ENCODE measurements at regions not wholly inside any gene's neighbourhood (a gene's known extent, or its start where the extent isn't known, plus 50 kb on each side); places are given as distances from the start of the nearest gene placed in this dataset.
A peak's percentile ranks its signal among the peaks of the same experiment; 100 is the strongest.
"Not testable (repeated sequence)": the region's sequence is repeated elsewhere in the genome, so short reads cannot be mapped to it uniquely, and the experiment has no call there.

DNA sequence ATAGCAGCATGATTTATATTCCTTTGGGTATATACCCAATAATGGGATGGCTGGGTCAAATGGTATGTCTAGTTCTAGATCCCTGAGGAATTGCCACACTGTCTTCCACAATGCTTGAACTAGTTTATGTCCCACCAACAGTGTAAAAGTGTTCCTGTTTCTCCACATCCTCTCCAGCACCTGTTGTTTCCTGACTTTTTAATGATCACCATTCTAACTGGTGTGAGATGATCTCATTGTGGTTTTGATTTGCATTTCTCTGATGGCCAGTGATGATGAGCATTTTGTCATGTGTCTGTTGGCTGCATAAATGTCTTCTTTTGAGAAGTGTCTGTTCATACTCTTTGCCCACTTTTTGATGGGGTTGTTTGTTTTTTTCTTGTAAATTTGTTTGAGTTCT lies 54.0 kb upstream of the GPR89A start:
- not testable (repeated sequence) for DNase-seq; H3K36me3 Mint-ChIP-seq (ENCODE audit: low read depth); H3K4me1 Mint-ChIP-seq (ENCODE audit: low read depth); H3K27ac Mint-ChIP-seq; H3K4me3 Mint-ChIP-seq
- Mint-ChIP-seq H3K27me3 (ENCODE audit: insufficient read depth) (peaks cover 31% of the 10 kb centered on the region), H3K9me3 (peaks cover 21% of the 10 kb centered on the region)

DNA sequence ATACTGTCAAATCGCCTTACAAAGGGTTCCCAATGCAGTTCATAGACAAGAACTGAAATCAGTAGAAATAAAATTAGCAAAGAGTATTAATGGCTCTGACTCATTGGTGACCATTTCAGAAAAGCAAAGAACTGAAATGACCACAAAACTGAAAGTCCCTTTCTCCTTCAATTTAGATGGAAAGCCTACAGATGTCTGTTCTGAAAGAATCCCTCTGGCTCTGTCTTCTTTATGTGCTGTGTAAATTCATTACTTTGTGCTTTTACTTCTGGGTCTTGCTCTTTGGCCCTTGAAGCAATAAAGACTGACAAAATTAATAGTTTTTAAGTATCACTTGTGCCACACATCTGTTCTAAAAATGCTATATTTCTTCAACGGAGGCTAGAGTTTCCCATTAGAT lies 62.7 kb upstream of the GPR89A start:
- no peak for DNase-seq
- Mint-ChIP-seq H3K36me3 (ENCODE audit: low read depth) (no peaks in the 10 kb centered on the region), H3K9me3 (no peaks in the 10 kb centered on the region), H3K4me1 (ENCODE audit: low read depth) (peaks cover 33% of the 10 kb centered on the region), H3K27ac (no peak overlapping the region), H3K4me3 (no peak overlapping the region), H3K27me3 (ENCODE audit: insufficient read depth) (no peaks in the 10 kb centered on the region)
- TF ChIP-seq, protein P1, sequence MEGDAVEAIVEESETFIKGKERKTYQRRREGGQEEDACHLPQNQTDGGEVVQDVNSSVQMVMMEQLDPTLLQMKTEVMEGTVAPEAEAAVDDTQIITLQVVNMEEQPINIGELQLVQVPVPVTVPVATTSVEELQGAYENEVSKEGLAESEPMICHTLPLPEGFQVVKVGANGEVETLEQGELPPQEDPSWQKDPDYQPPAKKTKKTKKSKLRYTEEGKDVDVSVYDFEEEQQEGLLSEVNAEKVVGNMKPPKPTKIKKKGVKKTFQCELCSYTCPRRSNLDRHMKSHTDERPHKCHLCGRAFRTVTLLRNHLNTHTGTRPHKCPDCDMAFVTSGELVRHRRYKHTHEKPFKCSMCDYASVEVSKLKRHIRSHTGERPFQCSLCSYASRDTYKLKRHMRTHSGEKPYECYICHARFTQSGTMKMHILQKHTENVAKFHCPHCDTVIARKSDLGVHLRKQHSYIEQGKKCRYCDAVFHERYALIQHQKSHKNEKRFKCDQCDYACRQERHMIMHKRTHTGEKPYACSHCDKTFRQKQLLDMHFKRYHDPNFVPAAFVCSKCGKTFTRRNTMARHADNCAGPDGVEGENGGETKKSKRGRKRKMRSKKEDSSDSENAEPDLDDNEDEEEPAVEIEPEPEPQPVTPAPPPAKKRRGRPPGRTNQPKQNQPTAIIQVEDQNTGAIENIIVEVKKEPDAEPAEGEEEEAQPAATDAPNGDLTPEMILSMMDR (IDR thresholded peaks at IDR 0.05): no peak

DNA sequence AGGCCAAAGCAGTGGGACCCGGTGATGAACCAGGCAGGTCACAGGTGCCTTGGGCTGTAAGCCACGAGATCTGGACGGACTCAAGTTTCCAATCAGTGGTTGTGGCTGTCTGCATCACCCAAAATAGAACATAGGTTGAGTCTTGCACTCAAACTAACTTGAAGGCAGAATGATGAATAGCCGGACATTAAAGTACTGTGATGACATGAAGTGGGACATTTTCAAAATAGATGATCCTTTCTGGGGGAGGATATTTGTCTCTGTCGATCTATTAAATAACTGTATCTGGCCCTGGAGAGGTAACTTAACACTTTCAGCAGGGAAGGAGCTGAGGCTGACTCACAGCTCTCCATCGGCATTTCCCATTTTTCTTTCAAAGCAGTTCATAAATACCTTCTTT lies 66.1 kb upstream of the GPR89A start:
- peak; percentile 25 for DNase-seq
- H3K4me3 Mint-ChIP-seq: peak overlapping the region; percentile 79
- H3K36me3 Mint-ChIP-seq (ENCODE audit: low read depth); H3K9me3 Mint-ChIP-seq; H3K27me3 Mint-ChIP-seq (ENCODE audit: insufficient read depth): not testable (repeated sequence)
- peak overlapping the region; percentile 95 for H3K27ac Mint-ChIP-seq
- H3K4me1 Mint-ChIP-seq (ENCODE audit: low read depth): peaks cover 67% of the 10 kb centered on the region

DNA sequence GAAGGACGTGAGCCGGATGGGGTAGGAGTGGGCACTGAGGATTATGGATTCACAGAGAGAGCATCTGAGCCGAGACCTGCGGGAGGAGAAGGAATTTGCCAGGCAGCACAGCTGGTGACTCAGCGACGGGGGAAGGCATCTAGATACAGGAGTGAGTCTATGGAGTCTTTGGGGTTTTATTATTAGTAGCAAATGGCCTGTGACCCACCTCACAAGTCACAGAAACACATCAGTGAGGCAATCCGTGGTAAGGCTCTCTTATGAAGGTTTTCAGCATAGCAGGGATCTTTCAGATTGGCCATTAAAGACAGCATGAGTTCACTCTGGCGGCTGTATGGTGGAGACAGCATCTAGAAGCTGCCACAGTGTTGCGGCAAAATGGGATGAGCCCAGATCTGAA lies 66.5 kb upstream of the GPR89A start:
- not testable (repeated sequence) for H3K36me3 Mint-ChIP-seq (ENCODE audit: low read depth); H3K9me3 Mint-ChIP-seq; H3K27me3 Mint-ChIP-seq (ENCODE audit: insufficient read depth)
- Mint-ChIP-seq H3K27ac (peak overlapping the region; percentile 95), H3K4me1 (ENCODE audit: low read depth) (peaks cover 71% of the 10 kb centered on the region), H3K4me3 (peak overlapping the region; percentile 79)
- DNase-seq: peak; percentile 85

DNA sequence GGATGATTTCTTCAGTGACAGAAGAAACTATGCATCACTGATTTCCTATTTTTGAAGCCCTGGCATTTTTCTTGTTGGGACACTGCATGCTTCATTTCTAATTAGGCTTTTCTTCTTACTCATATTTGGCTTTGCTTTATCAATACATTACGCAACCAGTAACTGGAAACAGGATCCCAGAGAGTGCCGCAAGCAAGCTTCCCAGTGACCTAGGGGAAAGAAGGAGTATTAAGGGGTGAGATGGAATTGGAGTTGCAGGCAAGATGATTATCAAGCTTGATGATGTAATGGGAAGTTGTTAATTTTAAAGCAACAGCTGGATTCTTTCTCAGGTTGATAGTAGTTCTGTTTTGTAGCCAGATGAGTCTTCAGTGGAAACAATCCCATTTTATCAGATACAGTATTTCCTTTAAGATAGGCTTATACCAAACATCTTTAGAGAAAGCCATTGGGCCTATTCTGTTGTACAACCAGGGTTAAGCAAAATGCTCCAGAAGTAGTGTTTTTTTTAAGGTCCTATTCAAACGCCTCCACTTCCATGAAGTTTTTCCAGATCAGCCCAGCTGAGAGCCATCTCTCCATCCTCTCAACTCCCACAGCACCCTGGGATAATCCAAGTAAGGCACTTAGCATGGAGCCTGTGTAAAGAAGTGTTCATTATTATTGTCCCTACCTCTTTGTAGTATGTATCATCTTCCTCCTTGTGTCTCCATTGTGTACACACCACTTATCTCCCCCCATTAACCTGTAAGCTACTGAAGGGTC lies 69.5 kb upstream of the GPR89A start:
- Mint-ChIP-seq H3K4me3 (peak overlapping the region; percentile 50), H3K4me1 (ENCODE audit: low read depth) (peaks cover 70% of the 10 kb centered on the region), H3K27ac (peak overlapping the region; percentile 29)
- DNase-seq: peak; percentile 13
- H3K9me3 Mint-ChIP-seq; H3K36me3 Mint-ChIP-seq (ENCODE audit: low read depth); H3K27me3 Mint-ChIP-seq (ENCODE audit: insufficient read depth): not testable (repeated sequence)

DNA sequence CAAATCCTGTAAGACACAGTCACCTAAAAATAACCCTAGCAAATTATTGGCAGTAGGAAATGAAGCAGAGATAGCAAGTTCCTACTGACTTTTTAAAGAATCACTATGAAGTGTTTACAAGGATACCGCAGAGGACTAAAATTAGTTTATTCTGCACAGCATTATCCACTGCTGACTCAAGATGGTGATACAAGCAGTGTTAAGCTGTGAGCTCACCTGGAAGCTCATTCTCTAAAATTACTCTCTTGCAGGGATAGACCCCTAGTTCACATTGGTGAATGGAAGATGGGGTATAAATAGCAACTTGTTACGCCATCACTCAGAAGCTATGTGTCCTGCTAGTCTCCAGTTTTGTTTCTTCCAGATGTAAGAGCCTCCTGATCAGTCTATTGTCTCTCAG lies 70.8 kb upstream of the GPR89A start:
- H3K27ac Mint-ChIP-seq: peak overlapping the region; percentile 29; the same call in 1 of the 2 replicates
- not testable (repeated sequence) for H3K36me3 Mint-ChIP-seq (ENCODE audit: low read depth)

DNA sequence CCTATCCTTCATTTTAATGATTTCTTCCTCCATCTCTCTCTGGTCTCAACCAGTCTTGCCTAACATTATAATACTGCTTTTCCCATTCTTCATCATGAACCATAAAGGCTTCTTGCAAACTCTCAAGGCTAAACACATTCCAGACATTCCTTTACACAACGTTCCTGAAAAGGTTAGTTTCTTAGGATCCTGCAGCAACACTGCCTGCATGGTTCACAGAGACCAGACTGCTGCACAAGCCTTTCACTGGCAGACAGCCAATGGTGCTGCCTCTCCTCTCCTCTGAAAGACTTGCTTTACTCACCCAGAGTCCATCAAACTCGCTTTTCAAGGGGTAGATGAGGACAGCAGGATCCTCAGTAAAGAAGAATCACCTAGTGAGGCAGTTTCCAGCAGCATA lies 72.3 kb upstream of the GPR89A start:
- H3K36me3 Mint-ChIP-seq (ENCODE audit: low read depth); H3K27me3 Mint-ChIP-seq (ENCODE audit: insufficient read depth); H3K27ac Mint-ChIP-seq; H3K9me3 Mint-ChIP-seq: not testable (repeated sequence)
- peak; percentile 50 for DNase-seq
- H3K4me1 Mint-ChIP-seq (ENCODE audit: low read depth): peaks cover 52% of the 10 kb centered on the region
- H3K4me3 Mint-ChIP-seq: peak overlapping the region; percentile 61

More for the DNA sequence above, 70.8 kb upstream of the GPR89A start:
- H3K4me1 Mint-ChIP-seq (ENCODE audit: low read depth): peaks cover 62% of the 10 kb centered on the region
- DNase-seq: peak; percentile 62
- H3K4me3 Mint-ChIP-seq; H3K9me3 Mint-ChIP-seq; H3K27me3 Mint-ChIP-seq (ENCODE audit: insufficient read depth): not testable (repeated sequence)

DNA sequence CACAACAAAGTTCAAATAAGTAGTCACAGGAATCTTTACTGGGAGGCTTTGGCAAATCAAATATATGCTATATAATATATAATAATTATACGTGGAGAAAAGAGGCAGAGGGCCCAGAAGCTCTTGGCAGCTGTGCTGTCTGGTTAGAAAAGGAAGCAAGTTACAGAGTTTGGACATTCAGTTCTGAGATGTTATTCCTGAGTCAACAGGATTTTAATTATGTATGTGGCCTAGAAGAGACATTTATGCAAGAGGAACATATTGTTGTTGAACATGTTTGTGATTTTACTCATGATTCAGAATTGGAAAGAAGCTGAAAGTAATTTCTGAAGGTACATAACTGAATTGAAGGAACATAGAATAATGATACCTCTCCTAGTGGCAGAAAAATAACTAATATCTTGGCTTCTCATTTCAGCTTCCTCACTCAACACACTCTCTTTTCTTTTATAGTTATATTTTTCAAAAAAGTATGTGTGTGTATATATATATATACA lies 79.7 kb upstream of the GPR89A start:
- H3K27ac Mint-ChIP-seq; H3K9me3 Mint-ChIP-seq; H3K36me3 Mint-ChIP-seq (ENCODE audit: low read depth); H3K4me3 Mint-ChIP-seq; DNase-seq; H3K4me1 Mint-ChIP-seq (ENCODE audit: low read depth); H3K27me3 Mint-ChIP-seq (ENCODE audit: insufficient read depth): not testable (repeated sequence)

DNA sequence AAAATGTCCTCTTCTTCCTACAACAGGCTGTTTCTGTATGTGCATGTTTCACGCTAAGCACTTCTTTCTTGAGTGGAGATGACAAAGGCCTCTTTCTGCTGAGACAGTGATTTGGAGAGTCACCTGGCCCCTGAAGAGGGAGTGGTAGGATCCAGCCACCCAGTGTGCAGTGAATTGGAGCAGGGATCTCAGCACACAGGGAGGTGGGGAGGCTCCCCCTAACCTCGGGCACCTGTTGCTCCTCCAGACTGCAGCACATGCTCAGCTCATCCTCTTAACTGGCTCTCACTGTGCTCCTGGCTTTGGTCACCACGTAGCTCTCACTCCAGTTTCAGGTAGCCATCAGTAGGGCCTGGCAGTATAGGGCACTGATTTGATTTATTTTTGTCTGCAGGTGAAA lies 87.6 kb upstream of the GPR89A start:
- H3K27ac Mint-ChIP-seq; H3K4me3 Mint-ChIP-seq; H3K4me1 Mint-ChIP-seq (ENCODE audit: low read depth): not testable (repeated sequence)

DNA sequence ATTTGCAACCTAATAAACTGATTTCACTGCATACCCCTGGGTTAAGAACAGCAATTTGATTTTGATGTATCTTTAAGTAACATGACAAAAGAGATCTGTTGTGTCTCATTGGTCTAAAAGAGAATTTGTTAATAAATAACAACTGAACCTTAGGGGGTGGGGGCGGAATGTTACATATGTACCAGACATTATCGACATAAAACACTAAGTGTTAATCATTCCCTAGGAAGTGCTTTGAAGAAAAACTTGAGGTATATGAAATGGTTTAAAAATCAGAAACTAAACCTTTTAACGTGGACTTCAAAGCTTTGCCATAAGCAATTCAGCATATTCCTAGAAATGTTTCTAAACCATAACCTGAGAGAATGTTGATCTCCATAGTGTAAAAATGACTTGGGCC lies 88.5 kb upstream of the GPR89A start:
- H3K4me1 Mint-ChIP-seq (ENCODE audit: low read depth); H3K36me3 Mint-ChIP-seq (ENCODE audit: low read depth); H3K27ac Mint-ChIP-seq; H3K4me3 Mint-ChIP-seq; H3K9me3 Mint-ChIP-seq; DNase-seq: not testable (repeated sequence)
- peaks cover 13% of the 10 kb centered on the region for H3K27me3 Mint-ChIP-seq (ENCODE audit: insufficient read depth)

More for the DNA sequence above, 87.6 kb upstream of the GPR89A start:
- H3K36me3 Mint-ChIP-seq (ENCODE audit: low read depth); DNase-seq; H3K9me3 Mint-ChIP-seq: not testable (repeated sequence)
- H3K27me3 Mint-ChIP-seq (ENCODE audit: insufficient read depth): peaks cover 10% of the 10 kb centered on the region

DNA sequence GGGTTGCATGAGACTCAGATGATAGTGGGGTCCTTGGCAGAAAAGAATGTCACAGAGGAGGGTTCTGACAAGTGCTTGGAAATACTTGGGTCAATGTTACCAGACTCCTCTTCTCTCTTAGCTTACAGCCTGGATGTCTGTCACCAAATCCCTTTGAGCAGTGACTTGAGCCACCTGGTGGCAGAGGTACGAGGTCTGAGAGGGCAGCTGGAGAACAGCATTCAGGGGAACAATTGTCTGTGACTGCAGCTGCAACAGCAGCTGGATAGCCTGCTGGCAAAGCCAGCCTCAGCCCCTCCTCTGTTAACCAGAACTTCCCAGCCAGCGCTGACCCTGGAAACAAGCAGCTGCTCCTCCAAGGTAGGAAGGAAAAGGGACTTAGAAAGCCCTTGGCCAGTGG lies 87.6 kb upstream of the NBPF20 start:
- not testable (repeated sequence) for H3K36me3 Mint-ChIP-seq (ENCODE audit: low read depth); H3K4me1 Mint-ChIP-seq (ENCODE audit: low read depth); H3K27ac Mint-ChIP-seq; H3K27me3 Mint-ChIP-seq (ENCODE audit: insufficient read depth); H3K9me3 Mint-ChIP-seq; DNase-seq; H3K4me3 Mint-ChIP-seq

DNA sequence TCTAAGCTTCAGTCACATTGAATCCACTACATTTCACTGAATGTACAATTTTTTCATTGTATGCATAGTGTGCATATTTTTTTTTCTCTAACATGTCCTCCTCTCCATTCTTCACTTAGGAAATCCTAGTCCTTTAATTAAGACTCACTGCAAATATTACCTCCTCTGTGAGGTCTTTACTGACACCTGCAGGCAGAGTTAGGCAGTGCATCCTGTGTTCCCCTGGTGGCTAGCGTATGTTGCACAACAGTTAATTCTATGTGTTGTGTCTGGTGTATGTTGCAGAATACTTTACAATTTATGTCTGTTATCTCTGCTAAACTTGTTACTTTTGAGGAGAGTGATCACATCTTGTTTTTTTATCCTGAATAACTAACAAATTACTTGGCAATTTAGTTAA lies 82.7 kb upstream of the NBPF20 start:
- H3K4me3 Mint-ChIP-seq, DNase-seq: not testable (repeated sequence)

More for the DNA sequence above, 82.7 kb upstream of the NBPF20 start:
- not testable (repeated sequence) for H3K27me3 Mint-ChIP-seq (ENCODE audit: insufficient read depth); H3K4me1 Mint-ChIP-seq (ENCODE audit: low read depth); H3K27ac Mint-ChIP-seq; H3K9me3 Mint-ChIP-seq; H3K36me3 Mint-ChIP-seq (ENCODE audit: low read depth)

All from HFFc6 (cell line).